WTC11 (cell line): ENCODE measurements at regions not wholly inside any gene's neighbourhood (a gene's known extent, or its start where the extent isn't known, plus 50 kb on each side); places are given as distances from the start of the nearest gene placed in this dataset.
A peak's percentile ranks its signal among the peaks of the same experiment; 100 is the strongest.

Source experiments
- ATAC-seq: fragments of 200-7000 bp; cut with Tn5 transposase; 2 replicates; pipeline ENCODE4 v1.10.0; 2021; ENCODE audit warnings: mild to moderate bottlenecking, moderate library complexity
- CTCF ChIA-PET: fragments of 300-600 bp; sonication (Branson Sonifier 250); formaldehyde crosslinking; loops from one replicate; lab custom pipeline; 2021; ENCODE audit warnings: antibody characterized with exemption; lab: Charles Lee
- POLR2A ChIA-PET: fragments of 350-600 bp; sonication (Branson Sonifier 250); formaldehyde crosslinking; loops from one replicate; lab custom pipeline; 2021; ENCODE audit warnings: antibody characterized with exemption; lab: Charles Lee
- DNase-seq: peaks from one replicate; pipeline ENCODE4 v3.0.0; 2021; ENCODE audit warnings: low spot score
- H3K27ac Mint-ChIP-seq: 2 replicates; pipeline ENCODE4 v1.8.0; 2021; ENCODE audit warnings: mixed read lengths
- H3K27me3 Mint-ChIP-seq: 2 replicates; pipeline ENCODE4 v1.8.0; 2021; ENCODE audit warnings: low read depth, mild to moderate bottlenecking, moderate library complexity, mixed read lengths
- H3K36me3 Mint-ChIP-seq: 2 replicates; pipeline ENCODE4 v1.8.0; 2021; ENCODE audit warnings: mixed read lengths
- H3K4me1 Mint-ChIP-seq: 2 replicates; pipeline ENCODE4 v1.8.0; 2022; ENCODE audit warnings: mixed read lengths
- H3K4me3 Mint-ChIP-seq: 2 replicates; pipeline ENCODE4 v1.8.0; 2021; ENCODE audit warnings: mild to moderate bottlenecking, moderate library complexity, mixed read lengths
- H3K9me3 Mint-ChIP-seq: 2 replicates; pipeline ENCODE4 v1.8.0; 2021; ENCODE audit warnings: mixed read lengths
- ATF2 ChIP-seq: sonication (generic); formaldehyde crosslinking; IDR thresholded peaks from 2 replicates; pipeline ENCODE4 v1.8.1; 2022; ENCODE audit warnings: low read depth, missing genetic modification reagents, borderline replicate concordance
- EMX1 ChIP-seq: fragments of 250-450 bp; sonication (Bioruptor Pico); IDR thresholded peaks from 2 replicates; pipeline ENCODE4 v1.8.0; 2021; ENCODE audit warnings: mild to moderate bottlenecking
- FOXP4 ChIP-seq: sonication (generic); formaldehyde crosslinking; IDR thresholded peaks from 2 replicates; pipeline ENCODE4 v1.8.0; 2022; ENCODE audit warnings: mild to moderate bottlenecking, missing genetic modification reagents
- IRF1 ChIP-seq: sonication (generic); formaldehyde crosslinking; IDR thresholded peaks from 2 replicates; pipeline ENCODE4 v1.8.0; 2023; ENCODE audit warnings: missing genetic modification reagents
- ZNF219 ChIP-seq: sonication (generic); formaldehyde crosslinking; IDR thresholded peaks from 2 replicates; pipeline ENCODE4 v1.8.0; 2023; ENCODE audit warnings: missing genetic modification reagents, mild to moderate bottlenecking, borderline replicate concordance
- ZNF317 ChIP-seq: sonication (generic); formaldehyde crosslinking; IDR thresholded peaks from 2 replicates; pipeline ENCODE4 v1.8.1; 2023; ENCODE audit warnings: low read depth, mild to moderate bottlenecking, moderate library complexity, missing genetic modification reagents, borderline replicate concordance
- ZNF425 ChIP-seq: fragments of 250-450 bp; sonication (Bioruptor Pico); conservative IDR thresholded peaks from 2 replicates; pipeline ENCODE4 v1.9.0; 2021; ENCODE audit warnings: mild to moderate bottlenecking
- ZNF512 ChIP-seq: sonication (generic); formaldehyde crosslinking; IDR thresholded peaks from 2 replicates; pipeline ENCODE4 v1.8.1; 2022; ENCODE audit warnings: missing genetic modification reagents, borderline replicate concordance

GRCh38 chr10:21011433-21012018 is 114.4 kb upstream of the NEBL start (continued):
- TF ChIP-seq IRF1 (CRISPR knock-in tag) (no peak), ZNF317 (CRISPR knock-in tag) (no peak), ZNF512 (CRISPR knock-in tag) (no peak), EMX1 (CRISPR knock-in tag) (no peak), ZNF425 (CRISPR knock-in tag) (no peak)

- ChIA-PET CTCF (interaction anchor here (0.7 to 1.3 kb wide), 2 partner anchors 10 to 227 kb away, joined by 3 to 5 read pairs; no protein-coding TSS in a partner anchor), POLR2A (no interaction called here)
- Mint-ChIP-seq H3K27me3 (no peaks in the 10 kb centered on the region), H3K9me3 (no peaks in the 10 kb centered on the region), H3K27ac (no peak overlapping the region), H3K36me3 (no peaks in the 10 kb centered on the region), H3K4me1 (no peaks in the 10 kb centered on the region), H3K4me3 (no peak overlapping the region)
- TF ChIP-seq IRF1 (CRISPR knock-in tag): no peak
- no peak for TF ChIP-seq FOXP4 (CRISPR knock-in tag)
- no peak for TF ChIP-seq ZNF219 (CRISPR knock-in tag)
- DNase-seq (no peak), ATAC-seq (no peak)
Observed at GRCh38 chr10:21010615-21011014, 113.5 kb upstream of the NEBL start.

GRCh38 chr10:21003240-21003822 is 106.2 kb upstream of the NEBL start:
- no peaks in the 10 kb centered on the region; the same call in 1 of the 2 replicates for H3K27me3 Mint-ChIP-seq
- no peak for ATAC-seq
- H3K27ac Mint-ChIP-seq: no peak overlapping the region; the same call in 1 of the 2 replicates
- no peaks in the 10 kb centered on the region for H3K36me3 Mint-ChIP-seq
- no peaks in the 10 kb centered on the region for H3K9me3 Mint-ChIP-seq
- peaks cover 7% of the 10 kb centered on the region; the same call in 1 of the 2 replicates for H3K4me1 Mint-ChIP-seq
- ChIA-PET POLR2A (no interaction called here), CTCF (interaction anchor here (0.6 to 1.2 kb wide), 3 partner anchors 19 to 275 kb away, joined by 3 to 6 read pairs (median 5); no protein-coding TSS in a partner anchor)
- no peak overlapping the region for H3K4me3 Mint-ChIP-seq
- TF ChIP-seq ZNF317 (CRISPR knock-in tag) (0 out of 2 replicates have a peak, but pooled peaks have one; percentile 26), ATF2 (CRISPR knock-in tag) (no peak)
- DNase-seq: no peak
